NOMO-1 treated with dmso at 0.1 percent for 144 hours (cell line): ENCODE measurements at regions not wholly inside any gene's neighbourhood (a gene's known extent, or its start where the extent isn't known, plus 50 kb on each side); places are given as distances from the start of the nearest gene placed in this dataset.
"Not testable (repeated sequence)": the region's sequence is repeated elsewhere in the genome, so short reads cannot be mapped to it uniquely, and the experiment has no call there.

Experiments
- DNase-seq: peaks from one replicate; lab custom pipeline; 2025; ENCODE audit not compliant: unreplicated experiment; lab: John Stamatoyannopoulos, UW

DNA sequence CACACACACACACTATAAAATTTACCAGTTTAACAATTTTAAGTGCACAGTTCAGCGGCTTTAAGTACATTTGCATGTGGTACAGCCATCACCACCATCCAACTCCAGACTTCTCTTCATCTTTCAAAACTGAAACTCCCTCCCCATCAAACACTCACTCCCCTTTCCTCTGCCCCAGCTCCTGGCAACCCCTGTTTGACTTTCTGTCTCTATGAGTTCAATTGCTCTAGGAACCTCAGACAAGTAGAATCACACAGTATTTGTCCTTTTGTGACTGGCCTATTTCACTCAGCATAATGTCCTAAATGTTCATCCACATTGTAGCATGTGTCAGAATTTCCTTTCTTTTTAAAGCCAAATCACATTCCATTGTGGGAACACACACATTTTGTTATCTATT is 302.8 kb upstream of the FOXQ1 start:
- no peak for DNase-seq

GRCh38 chr6:1007159-1007558 is 304.7 kb upstream of the FOXQ1 start:
- no peak for DNase-seq

- DNase-seq = no peak
These were observed 306.8 kb upstream of the FOXQ1 start for GRCh38 chr6:1004885-1005630.

DNA sequence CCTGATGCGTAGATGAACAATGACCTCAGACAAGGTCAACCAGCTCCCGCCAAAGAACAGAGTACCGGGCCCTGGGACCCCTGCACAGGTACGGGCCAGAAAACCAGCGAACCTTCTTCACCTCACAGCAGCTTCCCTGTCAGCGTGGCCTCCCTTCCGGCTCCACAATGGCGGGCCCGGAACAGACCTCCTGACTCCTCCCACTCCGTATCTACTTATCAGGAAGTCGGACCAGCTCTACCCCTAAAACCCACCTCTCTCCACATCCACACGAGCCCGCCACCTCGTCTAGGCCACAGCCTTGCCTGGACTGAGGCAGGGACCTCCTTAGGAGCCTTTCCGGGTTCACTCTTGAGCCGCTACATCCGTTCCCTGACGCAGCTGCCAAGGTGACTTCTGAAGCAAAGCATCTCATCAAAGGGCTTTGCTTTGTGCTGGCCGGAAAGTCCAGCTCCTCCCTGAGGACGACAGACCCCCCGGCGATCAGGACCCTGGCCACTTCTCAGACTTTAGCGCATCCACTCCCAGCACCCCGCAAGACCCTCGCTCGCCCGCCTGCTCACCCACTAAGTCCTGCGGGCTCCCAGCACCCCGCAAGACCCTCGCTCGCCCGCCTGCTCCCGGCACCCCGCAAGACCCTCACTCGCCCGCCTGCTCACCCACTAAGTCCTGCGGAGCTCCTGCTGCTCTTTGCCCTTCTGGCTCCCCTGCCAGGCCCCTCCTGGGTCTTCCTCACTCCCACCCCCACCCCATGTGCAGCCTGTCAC is 308.3 kb upstream of the FOXQ1 start:
- no peak for DNase-seq

DNA sequence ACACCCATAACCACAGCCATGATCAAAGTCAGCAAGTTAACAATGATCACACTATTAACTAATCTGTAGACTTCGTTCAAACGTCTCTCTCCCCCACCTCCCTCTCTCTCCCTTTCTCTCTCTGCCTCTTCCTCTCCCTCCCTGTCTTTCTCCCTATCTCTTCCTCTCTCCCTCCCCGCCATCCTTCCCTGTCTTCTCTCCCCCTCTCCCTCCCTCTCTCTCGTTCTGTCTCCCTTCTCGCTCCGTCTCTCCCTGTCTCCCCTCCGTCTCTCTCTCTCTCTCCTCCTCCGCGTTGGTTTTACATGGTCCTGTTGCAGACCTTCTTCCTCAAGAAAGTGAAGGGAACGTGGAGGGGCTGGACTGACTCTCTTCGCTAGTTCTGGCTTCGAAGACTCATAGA is 308.9 kb upstream of the FOXQ1 start:
- DNase-seq = no peak

DNA sequence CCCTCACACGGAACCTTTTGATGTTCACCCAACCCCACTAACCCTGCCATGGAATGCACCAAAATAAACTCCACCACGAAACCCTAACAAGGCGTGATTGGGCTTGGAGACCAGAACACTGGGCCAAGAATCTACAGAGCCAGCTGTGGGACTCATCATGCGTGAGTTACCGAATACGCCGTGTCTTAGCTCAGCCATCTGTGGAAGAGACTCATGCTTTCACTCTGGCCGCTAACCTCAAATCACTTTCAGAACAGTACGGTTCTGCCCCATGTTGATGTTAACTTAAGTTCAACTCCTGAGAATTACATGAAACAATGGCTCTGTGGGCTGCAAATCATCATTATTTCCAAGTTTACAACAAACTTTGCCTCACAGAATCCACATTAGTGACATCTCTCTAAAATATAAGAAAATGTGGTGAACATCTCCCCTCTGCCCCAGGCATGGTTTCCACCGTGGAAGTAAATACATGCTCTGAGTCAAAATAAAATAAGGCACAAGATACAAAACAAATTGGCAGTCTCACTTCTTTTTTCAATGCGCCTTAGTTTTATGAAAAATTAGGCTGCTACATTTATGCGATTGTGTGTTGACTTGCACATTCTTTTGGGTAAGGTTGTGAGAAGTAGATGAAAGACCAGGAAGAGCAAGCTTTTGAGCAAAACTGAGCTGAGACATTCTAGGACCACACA is 308.9 kb upstream of the EXOC2 start:
- no peak for DNase-seq

DNA sequence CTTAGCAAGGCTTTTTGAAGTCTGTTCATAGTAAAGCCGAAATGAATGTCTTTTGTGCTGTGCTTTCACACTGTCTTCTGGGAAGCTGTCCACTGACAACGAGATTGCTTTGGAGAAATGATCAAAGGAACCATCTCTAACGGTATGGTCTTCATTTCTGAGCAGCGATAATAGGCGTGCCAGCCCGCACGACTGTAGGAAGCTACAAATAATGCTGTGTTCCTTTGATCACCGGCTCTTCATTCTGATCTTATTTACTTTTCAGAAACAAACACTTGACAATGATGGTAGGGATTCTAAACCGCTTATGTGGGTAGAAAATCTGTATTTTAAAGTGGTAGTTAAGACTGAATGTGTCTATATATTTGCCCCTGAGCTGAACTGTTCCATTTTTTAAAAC is 306.6 kb upstream of the EXOC2 start:
- DNase-seq = no peak

- DNase-seq = no peak
These were observed 305.6 kb upstream of the EXOC2 start for GRCh38 chr6:998551-998950.

- DNase-seq = no peak
These were observed 303.4 kb upstream of the EXOC2 start for GRCh38 chr6:996271-996852.

- no peak for DNase-seq
These were observed 298.3 kb upstream of the EXOC2 start for GRCh38 chr6:991192-991591.

DNA sequence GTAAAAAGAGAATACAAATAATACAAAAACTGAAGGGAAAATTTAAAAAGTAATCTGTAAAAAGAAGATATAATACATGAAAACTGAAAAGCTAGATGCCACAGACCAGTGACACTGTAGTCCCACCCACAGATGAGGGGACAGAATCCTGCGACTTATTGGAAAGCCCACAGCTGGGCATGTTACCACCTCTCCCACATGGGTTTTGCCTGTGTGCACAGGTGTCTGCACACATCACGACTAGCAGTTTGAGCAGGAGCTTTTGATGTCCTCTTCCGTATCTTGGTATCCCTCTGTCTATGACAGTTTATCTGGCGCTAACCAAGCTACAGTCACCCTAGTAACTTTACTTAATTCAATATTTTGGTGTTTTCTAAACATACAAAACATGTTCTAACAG is 291.1 kb upstream of the EXOC2 start:
- no peak for DNase-seq

GRCh38 chr6:978937-979685 is 286.2 kb upstream of the EXOC2 start:
- no peak for DNase-seq

DNA sequence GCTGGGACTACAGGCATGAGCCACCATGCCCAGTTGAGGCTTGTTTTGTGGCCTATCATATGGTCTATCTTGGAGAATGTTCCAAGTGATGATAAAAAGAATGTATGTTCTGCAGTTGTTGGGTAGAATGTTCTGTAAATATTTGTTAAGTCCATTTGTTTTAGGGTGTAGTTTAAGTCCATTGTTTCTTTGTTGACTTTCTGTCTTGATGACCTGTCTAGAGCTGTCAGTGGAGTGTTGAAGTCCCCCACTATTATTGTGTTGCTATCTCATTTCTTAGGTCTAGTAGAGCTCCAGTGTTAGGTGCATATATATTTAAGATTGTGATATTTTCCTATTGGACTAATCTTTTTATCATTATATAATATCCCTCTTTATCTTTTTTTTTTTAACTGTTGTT is 284.3 kb upstream of the EXOC2 start:
- not testable (repeated sequence) for DNase-seq

GRCh38 chr6:971981-972640 is 279.2 kb upstream of the EXOC2 start:
- no peak for DNase-seq

- DNase-seq = no peak
These were observed 275.9 kb upstream of the EXOC2 start for GRCh38 chr6:968791-969190.

DNA sequence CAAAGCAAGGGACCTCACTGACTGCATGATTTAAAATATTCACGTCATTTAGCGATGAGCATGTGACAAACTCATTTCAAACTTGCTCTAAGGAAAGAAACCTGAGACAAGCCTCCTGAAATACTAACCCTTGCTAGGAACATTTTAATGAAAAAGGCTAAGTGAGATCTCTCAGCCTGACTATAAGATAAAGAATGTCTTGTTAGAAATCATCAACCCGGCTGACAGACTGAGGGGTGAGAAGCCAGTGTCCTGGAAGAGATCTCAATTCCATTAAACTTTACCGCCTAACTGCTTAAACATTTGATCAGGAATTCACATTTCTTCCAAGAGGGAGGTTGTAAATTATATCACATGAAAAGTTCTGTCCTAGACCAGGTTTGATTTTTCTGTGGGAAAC is 274.8 kb upstream of the EXOC2 start:
- DNase-seq = no peak

DNA sequence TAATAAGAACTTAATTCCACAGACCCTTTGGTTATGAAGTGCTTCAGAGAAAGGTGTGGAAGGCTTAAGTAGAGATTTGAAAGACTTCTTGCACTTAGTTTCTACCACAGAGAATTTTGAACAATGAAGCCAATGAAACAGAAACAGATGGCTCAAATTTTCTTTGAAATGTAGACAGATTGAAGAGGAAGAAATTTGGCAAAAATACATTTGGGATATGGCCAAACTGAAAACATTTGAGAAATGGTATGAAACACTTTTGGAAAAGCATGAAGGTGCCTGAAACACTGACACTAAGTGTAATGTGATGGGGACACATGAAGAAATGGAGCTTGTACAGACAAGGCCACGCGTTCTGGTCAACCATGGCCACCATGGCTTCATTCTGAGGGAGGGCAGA is 272.4 kb upstream of the EXOC2 start:
- DNase-seq = no peak

DNA sequence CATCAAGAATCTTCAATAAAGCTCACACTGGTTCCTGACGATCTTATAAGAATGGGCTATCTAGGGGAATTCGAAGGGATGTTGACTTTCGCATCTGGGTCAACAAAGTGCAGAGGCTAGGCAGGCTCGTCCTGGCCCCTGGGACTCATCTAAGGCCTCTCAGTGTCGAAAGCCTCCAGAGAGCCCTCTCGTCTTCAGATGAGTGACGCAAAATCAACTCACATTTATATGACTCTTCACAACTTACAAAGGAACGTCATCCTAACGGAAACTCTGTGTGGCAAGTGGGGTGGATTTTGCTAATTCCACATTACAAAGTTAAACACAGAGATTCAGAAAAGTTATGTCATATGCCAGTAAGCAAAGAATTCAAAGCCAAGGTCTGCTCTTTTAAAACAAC is 270.5 kb upstream of the EXOC2 start:
- no peak for DNase-seq

- no peak for DNase-seq
These were observed 268.5 kb upstream of the EXOC2 start for GRCh38 chr6:961407-961960.

GRCh38 chr6:960356-960755 is 267.4 kb upstream of the EXOC2 start:
- DNase-seq = no peak
